CD4-positive, alpha-beta T cell (primary cell): ENCODE measurements at regions not wholly inside any gene's neighbourhood (a gene's known extent, or its start where the extent isn't known, plus 50 kb on each side); places are given as distances from the start of the nearest gene placed in this dataset.

Experiments
- ATAC-seq: fragments of 200-7000 bp; cut with Tn5 transposase; one replicate; pipeline ENCODE4 v1.10.0; 2022; ENCODE audit warnings: mild to moderate bottlenecking; ENCODE audit not compliant: poor library complexity
- CTCF ChIA-PET: fragments of 350-600 bp; sonication (Branson Sonifier 250); formaldehyde crosslinking; loops from one replicate; lab custom pipeline; 2021; ENCODE audit warnings: antibody characterized with exemption, inconsistent platforms; lab: Charles Lee
- POLR2A ChIA-PET: fragments of 350-600 bp; sonication (Branson Sonifier 250); formaldehyde crosslinking; loops from one replicate; lab custom pipeline; 2021; ENCODE audit warnings: antibody characterized with exemption, inconsistent platforms; lab: Charles Lee
- DNase-seq, 14 experiments: peaks; one replicate each; pipeline ENCODE4 v3.0.0-alpha.2; 2013 to 2020; ENCODE audit warnings: mixed read lengths in 2 of 14
- H3K27ac ChIP-seq, 2 donors: one replicate each; pipeline versions ENCODE4 v1.5.1 to v1.7.0; 2013; ENCODE audit warnings: low read length in 2 of 2, low read depth in 1 of 2, mild to moderate bottlenecking in 1 of 2
- H3K27me3 ChIP-seq, 2 experiments: 1 replicate in 1 of 2; 2 replicates in 1 of 2; pipeline versions ENCODE4 v1.6.1 to v1.7.0; 2013; ENCODE audit warnings: low read length in 2 of 2, control low read depth in 1 of 2, mild to moderate bottlenecking in 1 of 2, moderate library complexity in 1 of 2; ENCODE audit not compliant: insufficient read depth in 2 of 2, control insufficient read depth in 1 of 2
- H3K36me3 ChIP-seq: one replicate; pipeline ENCODE4 v1.6.1; 2013; ENCODE audit warnings: low read length, control low read depth; ENCODE audit not compliant: insufficient read depth
- H3K4me1 ChIP-seq: one replicate; pipeline ENCODE4 v1.6.1; 2013; ENCODE audit warnings: low read length, control low read depth; ENCODE audit not compliant: insufficient read depth
- H3K4me3 ChIP-seq: one replicate; pipeline ENCODE4 v1.5.1; 2013; ENCODE audit warnings: mild to moderate bottlenecking, low read length, moderate library complexity
- H3K9me3 ChIP-seq, 2 experiments: 1 replicate in 1 of 2; 2 replicates in 1 of 2; pipeline versions ENCODE4 v1.6.1 to v1.7.0; 2013; ENCODE audit warnings: low read length in 2 of 2, mild to moderate bottlenecking in 2 of 2, control low read depth in 1 of 2, moderate library complexity in 1 of 2; ENCODE audit not compliant: control insufficient read depth in 1 of 2, insufficient read depth in 1 of 2
- H3K27ac Mint-ChIP-seq: one replicate; pipeline ENCODE4 v1.8.0; 2020; ENCODE audit warnings: mixed read lengths
- H3K27me3 Mint-ChIP-seq: one replicate; pipeline ENCODE4 v1.8.0; 2021; ENCODE audit warnings: mixed read lengths
- H3K36me3 Mint-ChIP-seq: one replicate; pipeline ENCODE4 v1.8.0; 2021; ENCODE audit warnings: low read depth, mixed read lengths
- H3K4me1 Mint-ChIP-seq: one replicate; pipeline ENCODE4 v1.8.0; 2021; ENCODE audit warnings: low read depth, mixed read lengths
- H3K4me3 Mint-ChIP-seq: one replicate; pipeline ENCODE4 v1.8.0; 2020; ENCODE audit warnings: mild to moderate bottlenecking, mixed read lengths
- H3K9me3 Mint-ChIP-seq: one replicate; pipeline ENCODE4 v1.8.0; 2020; ENCODE audit warnings: mixed read lengths
- intact Hi-C, 2 experiments: fragments of 100-400 bp; cut with DNase I in 1 of 2; cut with micrococcal nuclease in 1 of 2; formaldehyde crosslinking; loops; one replicate each; pipeline versions ENCODE4 v1.15.1 to v1.9.0; 2023 to 2025; cut with DNase I, micrococcal nuclease
- TF ChIP-seq, protein P1 (sequence below): fragments of 200-600 bp; IDR thresholded peaks from one replicate; pipeline ENCODE4 v1.8.0; 2022; ENCODE audit warnings: antibody characterized with exemption, mild to moderate bottlenecking

DNA sequence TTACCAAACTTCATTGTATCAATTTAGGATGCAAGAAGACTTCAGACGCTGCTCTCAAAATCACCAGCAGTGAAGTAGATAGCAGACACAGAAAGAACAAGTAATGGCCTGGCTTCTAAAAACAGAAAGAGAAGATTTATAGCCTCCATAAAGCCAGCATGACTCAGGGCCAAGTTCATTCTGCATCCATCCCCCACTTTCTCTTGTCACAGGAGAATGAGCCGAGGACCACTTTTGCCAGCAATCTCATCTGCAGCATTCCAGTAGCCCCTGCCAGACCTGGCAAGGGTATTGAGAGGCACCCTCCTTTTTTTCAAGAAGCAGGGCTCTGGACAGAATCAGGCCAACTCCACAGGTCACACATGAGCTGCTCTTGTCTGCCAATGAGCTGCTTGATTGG, 355.4 kb upstream of the SOX9 start:
- Histone ChIP-seq H3K9me3 (no peaks in the 10 kb centered on the region), H3K27ac (no peak overlapping the region), H3K4me3 (no peak overlapping the region), H3K27me3 (no peaks in the 10 kb centered on the region), H3K36me3 (no peaks in the 10 kb centered on the region), H3K4me1 (no peaks in the 10 kb centered on the region)
- intact Hi-C loops, result no loop called here
- DNase-seq (no peak), ATAC-seq (no peak)
- Mint-ChIP-seq H3K27ac (no peak overlapping the region), H3K9me3 (peaks cover 7% of the 10 kb centered on the region), H3K4me1 (no peaks in the 10 kb centered on the region), H3K27me3 (no peaks in the 10 kb centered on the region), H3K36me3 (no peaks in the 10 kb centered on the region), H3K4me3 (no peak overlapping the region)
- TF ChIP-seq, protein P1, sequence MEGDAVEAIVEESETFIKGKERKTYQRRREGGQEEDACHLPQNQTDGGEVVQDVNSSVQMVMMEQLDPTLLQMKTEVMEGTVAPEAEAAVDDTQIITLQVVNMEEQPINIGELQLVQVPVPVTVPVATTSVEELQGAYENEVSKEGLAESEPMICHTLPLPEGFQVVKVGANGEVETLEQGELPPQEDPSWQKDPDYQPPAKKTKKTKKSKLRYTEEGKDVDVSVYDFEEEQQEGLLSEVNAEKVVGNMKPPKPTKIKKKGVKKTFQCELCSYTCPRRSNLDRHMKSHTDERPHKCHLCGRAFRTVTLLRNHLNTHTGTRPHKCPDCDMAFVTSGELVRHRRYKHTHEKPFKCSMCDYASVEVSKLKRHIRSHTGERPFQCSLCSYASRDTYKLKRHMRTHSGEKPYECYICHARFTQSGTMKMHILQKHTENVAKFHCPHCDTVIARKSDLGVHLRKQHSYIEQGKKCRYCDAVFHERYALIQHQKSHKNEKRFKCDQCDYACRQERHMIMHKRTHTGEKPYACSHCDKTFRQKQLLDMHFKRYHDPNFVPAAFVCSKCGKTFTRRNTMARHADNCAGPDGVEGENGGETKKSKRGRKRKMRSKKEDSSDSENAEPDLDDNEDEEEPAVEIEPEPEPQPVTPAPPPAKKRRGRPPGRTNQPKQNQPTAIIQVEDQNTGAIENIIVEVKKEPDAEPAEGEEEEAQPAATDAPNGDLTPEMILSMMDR, result no peak
- ChIA-PET POLR2A (no interaction called here), CTCF (no interaction called here)

DNA sequence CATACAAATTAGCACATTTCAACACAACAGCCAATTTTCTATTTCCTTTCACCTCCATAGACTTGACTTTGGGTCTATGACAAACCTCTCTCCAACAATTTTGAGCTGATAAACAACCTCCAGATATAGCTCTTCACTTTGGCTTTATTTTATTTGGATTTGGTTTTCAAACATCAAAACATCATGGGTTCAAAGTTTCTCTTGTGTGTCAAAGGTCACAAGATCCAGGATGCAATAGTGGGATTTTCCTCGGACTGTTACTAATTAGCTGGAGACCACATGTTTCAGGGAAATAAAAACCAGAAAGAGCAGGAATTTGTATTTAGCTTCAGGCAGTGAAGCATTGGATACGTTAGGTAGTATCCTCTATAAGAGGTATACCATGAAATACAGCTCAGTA, 351.0 kb upstream of the SOX9 start:
- Mint-ChIP-seq H3K36me3 (no peaks in the 10 kb centered on the region), H3K9me3 (peaks cover 5% of the 10 kb centered on the region), H3K4me1 (no peaks in the 10 kb centered on the region), H3K27me3 (no peaks in the 10 kb centered on the region), H3K4me3 (no peak overlapping the region), H3K27ac (no peak overlapping the region)
- Histone ChIP-seq H3K36me3 (no peaks in the 10 kb centered on the region), H3K9me3 (no peaks in the 10 kb centered on the region), H3K4me1 (no peaks in the 10 kb centered on the region), H3K27ac (no peak overlapping the region), H3K27me3 (no peaks in the 10 kb centered on the region), H3K4me3 (no peak overlapping the region)
- intact Hi-C loops, result loop anchor here in 1 of 2 experiments (10.0 kb wide), 1 partner anchor 565 kb away; no protein-coding TSS in a partner anchor
- ChIA-PET CTCF (no interaction called here), POLR2A (no interaction called here)
- DNase-seq, result no peak
- TF ChIP-seq, protein P1, result no peak
- ATAC-seq, result no peak

DNA sequence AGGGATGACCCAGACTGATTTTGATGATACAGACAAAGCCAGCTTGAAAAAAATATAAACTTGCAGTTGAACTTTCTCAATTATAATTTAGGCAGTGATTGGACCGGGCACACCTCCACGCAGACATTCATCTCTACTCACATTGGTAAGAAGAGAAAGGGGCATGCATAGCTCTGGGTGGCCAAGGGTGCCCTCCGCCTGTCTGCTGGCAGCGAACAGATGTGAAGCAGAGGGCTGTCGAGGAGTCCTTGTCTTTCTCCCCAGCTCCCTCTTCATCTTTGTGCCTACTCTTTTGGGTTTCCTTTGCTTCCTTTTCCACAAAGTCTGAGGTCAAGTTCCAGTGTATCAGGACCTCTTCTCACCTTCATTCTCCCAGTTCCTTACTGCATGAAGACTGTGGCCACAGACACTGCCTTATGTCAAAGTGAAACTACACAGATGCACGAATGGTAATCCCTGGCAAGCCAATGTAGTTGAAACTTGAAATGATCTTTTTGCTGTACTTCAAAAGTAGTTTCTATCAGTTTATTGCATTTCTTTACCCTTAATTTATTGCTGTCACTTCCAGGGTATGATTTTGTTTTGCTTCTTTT, 343.7 kb upstream of the SOX9 start:
- POLR2A ChIA-PET, result no interaction called here
- TF ChIP-seq, protein P1, result no peak

More for the DNA sequence above, 343.7 kb upstream of the SOX9 start:
- intact Hi-C loops, result loop anchor here in 1 of 2 experiments (10.0 kb wide), 1 partner anchor 558 kb away; no protein-coding TSS in a partner anchor
- no peaks in the 10 kb centered on the region for H3K36me3 Mint-ChIP-seq
- no peak overlapping the region for H3K27ac Mint-ChIP-seq
- H3K27me3 ChIP-seq, result no peaks in the 10 kb centered on the region
- H3K27ac ChIP-seq, result no peak overlapping the region
- no peaks in the 10 kb centered on the region for H3K27me3 Mint-ChIP-seq
- no peak for DNase-seq
- H3K4me1 Mint-ChIP-seq, result no peaks in the 10 kb centered on the region
- no peaks in the 10 kb centered on the region for H3K36me3 ChIP-seq
- no peak overlapping the region for H3K4me3 ChIP-seq
- H3K9me3 Mint-ChIP-seq, result peaks cover 2% of the 10 kb centered on the region
- CTCF ChIA-PET, result no interaction called here
- ATAC-seq, result no peak
- H3K4me3 Mint-ChIP-seq, result no peak overlapping the region
- no peaks in the 10 kb centered on the region for H3K4me1 ChIP-seq
- no peaks in the 10 kb centered on the region for H3K9me3 ChIP-seq
